GM23248 (cell line): ENCODE measurements at regions not wholly inside any gene's neighbourhood (a gene's known extent, or its start where the extent isn't known, plus 50 kb on each side); places are given as distances from the start of the nearest gene placed in this dataset.

ENCODE experiments used
- DNase-seq: peaks from one replicate; pipeline ENCODE4 v3.0.0-alpha.2; 2015
- H2AFZ ChIP-seq: fragments of 200-600 bp; sonication (generic); 2 replicates; pipeline ENCODE4 v1.6.1; 2016; ENCODE audit warnings: antibody characterized with exemption
- H3F3A ChIP-seq: fragments of 200-600 bp; sonication (generic); 2 replicates; pipeline ENCODE4 v1.6.1; 2016; ENCODE audit warnings: mild to moderate bottlenecking, antibody characterized with exemption, mixed run types; ENCODE audit not compliant: insufficient read depth
- H3K27ac ChIP-seq: fragments of 200-600 bp; sonication (generic); 2 replicates; pipeline ENCODE4 v1.5.1; 2016; ENCODE audit warnings: mild to moderate bottlenecking
- H3K27me3 ChIP-seq: fragments of 200-600 bp; sonication (generic); replicated peaks from 2 replicates; pipeline ENCODE4 v1.6.1; 2016; ENCODE audit warnings: mild to moderate bottlenecking; ENCODE audit not compliant: insufficient read depth
- H3K36me3 ChIP-seq: fragments of 200-600 bp; sonication (generic); 2 replicates; pipeline ENCODE4 v1.6.1; 2016; ENCODE audit warnings: low read depth, mild to moderate bottlenecking
- H3K4me1 ChIP-seq: fragments of 200-600 bp; sonication (generic); 2 replicates; pipeline ENCODE4 v1.6.1; 2016; ENCODE audit warnings: mild to moderate bottlenecking; ENCODE audit not compliant: insufficient read depth
- H3K4me2 ChIP-seq: fragments of 200-600 bp; sonication (generic); one replicate; pipeline ENCODE4 v1.6.1; 2016; ENCODE audit warnings: mild to moderate bottlenecking; ENCODE audit not compliant: unreplicated experiment
- H3K4me3 ChIP-seq: fragments of 200-600 bp; sonication (generic); 2 replicates; pipeline ENCODE4 v1.5.1; 2016; ENCODE audit warnings: mild to moderate bottlenecking
- H3K79me2 ChIP-seq: fragments of 200-600 bp; sonication (generic); 2 replicates; pipeline ENCODE4 v1.6.1; 2016; ENCODE audit warnings: mild to moderate bottlenecking; ENCODE audit not compliant: insufficient read depth
- H3K9ac ChIP-seq: fragments of 200-600 bp; sonication (generic); 2 replicates; pipeline ENCODE4 v1.6.1; 2016; ENCODE audit warnings: mild to moderate bottlenecking
- H3K9me2 ChIP-seq: fragments of 200-600 bp; sonication (generic); 2 replicates; pipeline ENCODE4 v1.6.1; 2016; ENCODE audit warnings: mixed run types, mild to moderate bottlenecking, moderate library complexity; ENCODE audit not compliant: insufficient read depth
- H3K9me3 ChIP-seq: fragments of 200-600 bp; sonication (generic); one replicate; pipeline ENCODE4 v1.6.1; 2017; ENCODE audit warnings: low read depth
- H4K20me1 ChIP-seq: fragments of 200-600 bp; sonication (generic); 2 replicates; pipeline ENCODE4 v1.6.0; 2016; ENCODE audit not compliant: insufficient read depth
- EZH2 ChIP-seq: fragments of 200-600 bp; sonication (generic); IDR thresholded peaks from 2 replicates; pipeline ENCODE4 v1.6.1; 2018; ENCODE audit warnings: antibody characterized with exemption, mild to moderate bottlenecking; ENCODE audit not compliant: insufficient read depth, poor library complexity, severe bottlenecking
- EZH2phosphoT487 ChIP-seq: fragments of 200-600 bp; sonication (generic); IDR thresholded peaks from 2 replicates; pipeline ENCODE4 v1.6.1; 2018; ENCODE audit warnings: antibody characterized with exemption, moderate library complexity, mild to moderate bottlenecking, low read depth; ENCODE audit not compliant: insufficient read depth
- WGBS, 2 experiments: methylation state at CpG; one replicate each; pipeline ENCODE4 v1.1.6; 2015 to 2017; ENCODE audit warnings: low lambda C conversion rate in 2 of 2, low coverage in 1 of 2; ENCODE audit errors: missing lambda C conversion rate in 2 of 2; 5-methylcytosine and 5-hydroxymethylcytosine counted together
- in situ Hi-C: fragments of 300-500 bp; cut with MboI; formaldehyde crosslinking; loops from 2 replicates; pipeline ENCODE4 v1.15.0; 2020

DNA sequence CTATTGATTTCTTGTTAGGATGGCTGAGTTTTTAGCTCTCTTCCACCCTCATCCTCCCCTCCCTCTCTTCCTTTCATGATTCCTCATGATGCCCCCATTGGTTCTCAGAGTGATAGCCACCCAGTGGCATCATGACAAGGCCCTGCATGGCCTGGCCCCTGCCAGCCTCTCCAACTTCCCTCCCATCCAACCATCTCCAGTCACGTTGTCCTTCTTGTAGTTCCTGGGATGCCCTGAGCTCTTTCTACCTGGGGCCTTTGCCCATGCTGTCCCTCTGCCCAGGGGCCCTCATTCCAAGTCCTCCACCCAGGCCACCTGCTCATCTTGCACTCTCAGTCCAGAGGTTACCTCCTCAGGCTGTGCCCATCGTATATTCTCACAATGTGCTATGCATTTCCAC, 247.5 kb downstream of the TFCP2L1 start:
- H3K9ac ChIP-seq, result no peak overlapping the region
- H3K27ac ChIP-seq, result no peak overlapping the region
- no peak overlapping the region for H3K4me2 ChIP-seq
- H3K9me2 ChIP-seq, result no peaks in the 10 kb centered on the region
- H4K20me1 ChIP-seq, result no peaks in the 10 kb centered on the region
- no peak overlapping the region for H2AFZ ChIP-seq
- H3K9me3 ChIP-seq, result no peaks in the 10 kb centered on the region
- no peak overlapping the region for H3K4me3 ChIP-seq
- H3F3A ChIP-seq, result no peaks in the 10 kb centered on the region
- WGBS, 2 experiments, result 64 to 80% methylated on average over 2 of the region's 2 CpGs
- TF ChIP-seq EZH2phosphoT487 (no peak), EZH2 (no peak)
- peaks cover 64% of the 10 kb centered on the region for H3K27me3 ChIP-seq
- H3K36me3 ChIP-seq, result no peaks in the 10 kb centered on the region
- no peaks in the 10 kb centered on the region for H3K79me2 ChIP-seq
- in situ Hi-C loops, result no loop called here
- H3K4me1 ChIP-seq, result no peaks in the 10 kb centered on the region
- no peak for DNase-seq

DNA sequence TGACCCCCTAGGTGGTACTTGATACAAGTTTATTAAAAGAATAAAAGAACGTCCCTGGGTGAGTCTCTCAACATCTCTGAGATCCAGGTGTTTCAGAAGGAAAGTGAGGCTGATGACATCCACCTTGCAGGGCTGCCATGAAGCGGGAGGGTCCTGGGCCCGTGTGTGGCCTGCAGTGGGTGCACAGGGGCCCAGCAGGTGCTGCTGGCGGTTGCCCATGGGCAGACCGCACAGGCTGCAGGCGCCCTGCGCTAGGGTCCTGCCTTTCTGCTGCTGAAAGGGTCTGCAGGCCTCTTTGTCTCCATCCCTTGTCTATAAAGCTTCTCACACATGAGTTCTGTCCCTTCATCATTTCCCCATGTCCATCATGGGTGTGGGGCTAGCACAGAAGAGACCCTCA, 247.0 kb downstream of the TFCP2L1 start:
- no peaks in the 10 kb centered on the region for H3K36me3 ChIP-seq
- H3K27me3 ChIP-seq, result peaks cover 59% of the 10 kb centered on the region
- H4K20me1 ChIP-seq, result no peaks in the 10 kb centered on the region
- in situ Hi-C loops, result no loop called here
- DNase-seq, result no peak
- WGBS, 2 experiments, result 58 to 61% methylated on average over 6 of the region's 7 CpGs
- no peak overlapping the region for H3K27ac ChIP-seq
- no peak overlapping the region for H3K9ac ChIP-seq
- H3K4me2 ChIP-seq, result no peak overlapping the region
- no peaks in the 10 kb centered on the region for H3K9me2 ChIP-seq
- no peak overlapping the region for H3K4me3 ChIP-seq
- H3K79me2 ChIP-seq, result no peaks in the 10 kb centered on the region
- H3F3A ChIP-seq, result no peaks in the 10 kb centered on the region
- no peak overlapping the region for H2AFZ ChIP-seq
- no peaks in the 10 kb centered on the region for H3K9me3 ChIP-seq
- no peak for TF ChIP-seq EZH2phosphoT487
- no peak for TF ChIP-seq EZH2
- no peaks in the 10 kb centered on the region for H3K4me1 ChIP-seq

DNA sequence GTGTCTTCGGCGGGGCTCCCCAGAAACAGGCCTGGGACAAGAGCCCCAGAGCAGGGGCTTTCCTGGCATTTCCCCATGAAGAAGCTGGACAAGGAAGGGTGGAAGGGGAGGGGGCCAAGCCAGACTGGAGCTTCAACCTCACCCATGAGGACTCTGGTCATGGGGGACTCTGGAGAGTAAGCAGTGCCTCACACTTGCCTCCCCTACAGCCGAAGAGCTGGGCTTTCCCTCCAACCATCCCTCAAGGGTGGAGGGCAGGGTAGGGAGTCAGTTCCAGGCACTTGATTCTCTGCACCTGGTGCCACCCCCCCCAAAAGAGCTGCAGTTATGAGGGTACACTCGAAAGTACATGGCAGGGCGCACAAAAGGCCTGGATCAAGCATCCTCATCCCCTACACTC, 246.6 kb downstream of the TFCP2L1 start:
- in situ Hi-C loops, result no loop called here
- Histone ChIP-seq H3K4me3 (no peak overlapping the region), H3K9ac (no peak overlapping the region), H3K9me2 (no peaks in the 10 kb centered on the region), H3K9me3 (no peaks in the 10 kb centered on the region), H4K20me1 (no peaks in the 10 kb centered on the region), H3K27me3 (peaks cover 55% of the 10 kb centered on the region), H3K36me3 (no peaks in the 10 kb centered on the region), H2AFZ (no peak overlapping the region), H3K4me1 (no peaks in the 10 kb centered on the region), H3F3A (no peaks in the 10 kb centered on the region), H3K4me2 (no peak overlapping the region), H3K79me2 (no peaks in the 10 kb centered on the region), H3K27ac (no peak overlapping the region)
- WGBS, 2 experiments, result 49 to 58% methylated on average over 5 of the region's 5 CpGs
- DNase-seq, result no peak
- TF ChIP-seq EZH2 (no peak), EZH2phosphoT487 (no peak)

DNA sequence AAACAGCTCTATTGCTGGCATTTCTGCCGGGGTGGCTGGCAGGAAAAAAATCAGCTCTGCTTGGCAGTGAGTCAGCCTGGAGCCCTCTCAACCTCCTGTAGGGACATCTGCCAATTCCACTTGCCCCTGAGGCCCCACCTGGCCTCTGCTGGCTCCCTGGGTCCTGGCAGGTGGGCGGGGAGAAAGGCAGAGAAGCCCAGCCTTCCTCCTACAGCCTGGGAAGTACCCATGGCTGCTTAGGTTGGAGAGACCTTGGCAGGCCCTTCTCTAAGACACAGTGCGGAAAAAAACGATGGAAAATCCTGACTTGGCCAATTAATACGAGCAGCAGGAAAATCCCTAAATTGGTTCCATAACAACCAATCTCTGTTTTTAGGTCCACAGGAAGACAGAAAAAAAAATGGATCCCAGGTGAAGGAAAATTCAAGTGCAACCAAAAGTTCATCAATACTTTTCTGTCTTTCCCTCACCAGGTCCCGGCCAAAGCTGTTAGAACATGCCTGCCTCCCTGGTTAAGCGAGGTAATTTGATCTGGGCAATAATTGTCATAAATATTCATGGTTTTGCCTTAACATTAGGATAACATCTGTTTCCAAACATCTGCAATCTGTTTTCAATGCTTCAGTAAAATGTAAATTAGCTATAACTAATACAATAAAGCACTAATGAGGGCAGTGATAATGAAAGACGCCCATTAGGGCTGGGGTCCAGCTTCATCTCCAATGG, 245.9 kb downstream of the TFCP2L1 start:
- in situ Hi-C loops, result no loop called here
- Histone ChIP-seq H3K36me3 (no peaks in the 10 kb centered on the region), H3K9me2 (no peaks in the 10 kb centered on the region), H4K20me1 (no peaks in the 10 kb centered on the region), H3K79me2 (no peaks in the 10 kb centered on the region), H3K9ac (no peak overlapping the region), H3K4me1 (no peaks in the 10 kb centered on the region), H3K27me3 (peaks cover 55% of the 10 kb centered on the region), H2AFZ (no peak overlapping the region), H3K4me3 (no peak overlapping the region), H3K4me2 (no peak overlapping the region), H3K9me3 (no peaks in the 10 kb centered on the region), H3F3A (no peaks in the 10 kb centered on the region), H3K27ac (no peak overlapping the region)
- no peak for TF ChIP-seq EZH2phosphoT487
- TF ChIP-seq EZH2, result no peak
- 9 to 17% methylated on average over 8 of the region's 8 CpGs for WGBS, 2 experiments
- DNase-seq, result peak; percentile 42
